ENCODE measurements at regions not wholly inside any gene's neighbourhood (a gene's known extent, or its start where the extent isn't known, plus 50 kb on each side); places are given as distances from the start of the nearest gene placed in this dataset.

- TF ChIP-seq EZH2phosphoT487 (IDR thresholded peaks at IDR 0.05; ENCODE audit: low read length) (no peak), EZH2 (optimal IDR thresholded peaks at IDR 0.05; ENCODE audit: low read depth, low read length) (no peak)
- TF ChIP-seq, protein P1, sequence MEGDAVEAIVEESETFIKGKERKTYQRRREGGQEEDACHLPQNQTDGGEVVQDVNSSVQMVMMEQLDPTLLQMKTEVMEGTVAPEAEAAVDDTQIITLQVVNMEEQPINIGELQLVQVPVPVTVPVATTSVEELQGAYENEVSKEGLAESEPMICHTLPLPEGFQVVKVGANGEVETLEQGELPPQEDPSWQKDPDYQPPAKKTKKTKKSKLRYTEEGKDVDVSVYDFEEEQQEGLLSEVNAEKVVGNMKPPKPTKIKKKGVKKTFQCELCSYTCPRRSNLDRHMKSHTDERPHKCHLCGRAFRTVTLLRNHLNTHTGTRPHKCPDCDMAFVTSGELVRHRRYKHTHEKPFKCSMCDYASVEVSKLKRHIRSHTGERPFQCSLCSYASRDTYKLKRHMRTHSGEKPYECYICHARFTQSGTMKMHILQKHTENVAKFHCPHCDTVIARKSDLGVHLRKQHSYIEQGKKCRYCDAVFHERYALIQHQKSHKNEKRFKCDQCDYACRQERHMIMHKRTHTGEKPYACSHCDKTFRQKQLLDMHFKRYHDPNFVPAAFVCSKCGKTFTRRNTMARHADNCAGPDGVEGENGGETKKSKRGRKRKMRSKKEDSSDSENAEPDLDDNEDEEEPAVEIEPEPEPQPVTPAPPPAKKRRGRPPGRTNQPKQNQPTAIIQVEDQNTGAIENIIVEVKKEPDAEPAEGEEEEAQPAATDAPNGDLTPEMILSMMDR (IDR thresholded peaks at IDR 0.05; ENCODE audit: low read length): no peak
Observed at GRCh38 chr5:62211405-62211804, 94.6 kb upstream of the KIF2A start.
